Pons (tissue), 1 donor: ENCODE measurements at regions not wholly inside any gene's neighbourhood (a gene's known extent, or its start where the extent isn't known, plus 50 kb on each side); places are given as distances from the start of the nearest gene placed in this dataset.
A peak's percentile ranks its signal among the peaks of the same experiment; 100 is the strongest.

Source experiments
- DNase-seq: peaks from one replicate; pipeline ENCODE4 v3.0.0-alpha.2; 2016; ENCODE audit warnings: low spot score

- no peak for DNase-seq
Observed at GRCh38 chr10:43872644-43873043, 224.0 kb upstream of the ZNF32 start.

GRCh38 chr10:43871545-43871944, 222.9 kb upstream of the ZNF32 start:
- DNase-seq: no peak

GRCh38 chr10:43870968-43871439, 222.3 kb upstream of the ZNF32 start:
- peak; percentile 21 for DNase-seq

- DNase-seq: no peak
Observed at GRCh38 chr10:43869669-43870322, 221.1 kb upstream of the ZNF32 start.

GRCh38 chr10:43868952-43869351, 220.3 kb upstream of the ZNF32 start:
- DNase-seq: no peak

- DNase-seq: no peak
Observed at GRCh38 chr10:43867667-43868565, 219.2 kb upstream of the ZNF32 start.

- DNase-seq: no peak
Observed at GRCh38 chr10:43867113-43867512, 218.4 kb upstream of the ZNF32 start.

- no peak for DNase-seq
Observed at GRCh38 chr10:43866712-43867111, 218.0 kb upstream of the ZNF32 start.

GRCh38 chr10:43865265-43866135, 216.8 kb upstream of the ZNF32 start:
- no peak for DNase-seq

GRCh38 chr10:43864656-43865055, 216.0 kb upstream of the ZNF32 start:
- no peak for DNase-seq

GRCh38 chr10:43863859-43864591, 215.3 kb upstream of the ZNF32 start:
- no peak for DNase-seq

- no peak for DNase-seq
Observed at GRCh38 chr10:43863270-43863669, 214.6 kb upstream of the ZNF32 start.

- no peak for DNase-seq
Observed at GRCh38 chr10:43862756-43863155, 214.1 kb upstream of the ZNF32 start.

- no peak for DNase-seq
Observed at GRCh38 chr10:43861966-43862751, 213.5 kb upstream of the ZNF32 start.

- DNase-seq: no peak
Observed at GRCh38 chr10:43859016-43859525, 210.4 kb upstream of the ZNF32 start.

- DNase-seq: no peak
Observed at GRCh38 chr10:43857931-43858315, 209.2 kb upstream of the ZNF32 start.

- DNase-seq: no peak
Observed at GRCh38 chr10:43857206-43857930, 208.7 kb upstream of the ZNF32 start.

- DNase-seq: no peak
Observed at GRCh38 chr10:43856299-43856698, 207.6 kb upstream of the ZNF32 start.

- DNase-seq: no peak
Observed at GRCh38 chr10:43855667-43856210, 207.1 kb upstream of the ZNF32 start.

GRCh38 chr10:43854007-43854406, 205.3 kb upstream of the ZNF32 start:
- no peak for DNase-seq
